Epithelial cell of proximal tubule (primary cell): ENCODE measurements at regions not wholly inside any gene's neighbourhood (a gene's known extent, or its start where the extent isn't known, plus 50 kb on each side); places are given as distances from the start of the nearest gene placed in this dataset.

Source experiments
- DNase-seq: peaks from one replicate; pipeline ENCODE4 v3.0.0-alpha.2; 2011; ENCODE audit warnings: low read depth
- H3K4me3 ChIP-seq: 2 replicates; pipeline ENCODE4 v1.5.1; 2011; ENCODE audit warnings: low read depth, mild to moderate bottlenecking, low read length
- CTCF ChIP-seq: conservative IDR thresholded peaks from 2 replicates; pipeline ENCODE4 v1.5.1; 2012; ENCODE audit warnings: low read depth, mild to moderate bottlenecking, low read length

GRCh38 chr17:71937914-71938313 is 182.9 kb upstream of the SOX9 start:
- no peak for TF ChIP-seq CTCF
- DNase-seq: no peak
- H3K4me3 ChIP-seq: no peak overlapping the region

DNA sequence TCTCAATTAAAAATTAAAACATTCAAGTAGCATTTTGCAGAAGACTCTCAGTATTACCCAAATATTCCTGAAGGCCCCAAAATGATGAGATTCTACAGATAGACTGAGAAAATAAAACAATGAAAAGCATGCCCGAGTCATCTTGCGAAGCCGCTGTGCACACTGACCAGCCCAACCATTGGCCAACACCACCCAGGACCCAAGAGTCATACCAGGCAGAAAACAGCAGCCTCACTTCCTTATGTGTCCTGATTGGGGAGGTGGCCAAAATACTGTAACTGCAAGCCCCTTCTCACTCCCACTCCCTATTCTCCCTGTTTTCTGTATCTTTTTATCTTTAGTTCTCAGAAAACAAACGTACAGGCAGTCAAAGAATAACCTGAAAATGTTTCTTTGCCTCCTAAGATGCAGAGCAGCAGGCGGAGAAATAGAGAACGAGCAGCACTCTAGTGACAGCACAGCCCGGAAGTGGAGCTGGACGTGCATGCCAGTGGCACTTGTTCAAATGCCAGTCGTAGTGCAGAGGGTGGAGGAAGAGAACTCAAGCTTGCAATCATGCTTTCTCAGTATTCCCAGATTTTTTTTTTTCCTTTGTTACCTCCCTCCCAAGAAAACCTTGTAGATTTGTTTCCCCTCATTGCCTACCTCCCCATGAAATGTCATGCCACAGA is 182.3 kb upstream of the SOX9 start:
- H3K4me3 ChIP-seq: no peak overlapping the region
- TF ChIP-seq CTCF: no peak
- no peak for DNase-seq

- no peak for TF ChIP-seq CTCF
Observed at GRCh38 chr17:71941920-71942319, 178.9 kb upstream of the SOX9 start.

DNA sequence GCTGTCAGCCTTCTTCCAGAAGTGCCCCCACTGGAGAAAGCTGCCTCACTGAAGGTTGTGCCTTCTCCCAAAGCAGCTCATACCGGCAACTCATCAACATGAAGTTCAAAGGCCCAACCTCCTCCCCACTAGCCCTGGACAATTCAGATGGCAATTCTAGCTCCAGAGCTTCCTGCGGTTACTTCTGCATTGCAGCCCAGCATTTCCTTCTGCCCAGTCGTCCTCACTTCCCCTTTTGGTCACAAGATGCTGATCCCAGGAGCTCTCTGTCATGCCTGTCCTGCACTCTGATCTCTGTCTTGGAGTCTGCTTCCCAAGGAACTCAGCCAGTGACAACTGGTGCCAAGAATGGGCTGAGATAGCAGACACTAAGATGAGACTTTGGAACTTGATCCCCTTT is 178.2 kb upstream of the SOX9 start:
- no peak overlapping the region for H3K4me3 ChIP-seq
- TF ChIP-seq CTCF: no peak
- no peak for DNase-seq

More at GRCh38 chr17:71941920-71942319, 178.9 kb upstream of the SOX9 start:
- no peak overlapping the region for H3K4me3 ChIP-seq
- DNase-seq: no peak

- no peak for DNase-seq
- no peak for TF ChIP-seq CTCF
- H3K4me3 ChIP-seq: no peak overlapping the region
Observed at GRCh38 chr17:71948703-71949422, 172.0 kb upstream of the SOX9 start.

DNA sequence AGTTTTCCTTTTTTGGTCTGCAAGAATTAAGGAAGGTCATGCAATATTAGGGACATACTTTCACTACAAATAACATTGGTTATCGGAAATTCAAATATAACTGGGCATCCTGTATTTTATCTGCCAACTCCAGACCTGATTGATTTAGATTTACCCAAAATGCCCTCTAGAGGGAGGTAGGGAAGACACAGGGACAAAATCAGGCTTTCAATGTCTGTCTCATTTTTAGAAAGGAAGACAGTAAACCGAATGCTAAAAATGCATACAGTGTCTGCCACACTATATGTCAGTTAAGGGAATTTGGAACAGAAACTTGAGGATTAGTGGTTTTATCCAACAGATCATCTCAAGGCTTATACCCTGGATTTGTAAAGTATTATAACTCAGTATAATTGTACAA is 161.7 kb upstream of the SOX9 start:
- no peak for DNase-seq
- TF ChIP-seq CTCF: peak; percentile 67
- H3K4me3 ChIP-seq: no peak overlapping the region

DNA sequence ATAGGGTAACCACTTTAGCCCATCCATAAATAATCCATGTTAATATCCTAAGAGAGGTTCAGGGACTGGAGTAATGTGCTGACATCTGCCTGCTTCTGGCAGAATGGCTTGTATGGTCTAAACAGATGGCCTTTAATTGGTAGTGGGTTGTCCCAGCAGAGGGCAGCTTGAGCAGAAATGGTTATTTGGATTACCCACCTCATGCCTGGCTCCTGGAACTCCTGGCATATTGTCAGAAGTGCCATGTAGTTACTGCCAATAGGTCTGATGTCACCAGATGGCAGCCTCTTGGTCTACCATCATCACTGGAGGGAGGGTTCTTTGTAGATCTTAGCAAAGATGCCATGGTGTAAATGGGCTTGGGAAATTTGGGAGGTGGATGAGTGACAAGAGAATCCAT is 157.5 kb upstream of the SOX9 start:
- no peak overlapping the region for H3K4me3 ChIP-seq
- no peak for DNase-seq
- no peak for TF ChIP-seq CTCF
